ENCODE measurements at regions not wholly inside any gene's neighbourhood (a gene's known extent, or its start where the extent isn't known, plus 50 kb on each side); places are given as distances from the start of the nearest gene placed in this dataset.

DNA sequence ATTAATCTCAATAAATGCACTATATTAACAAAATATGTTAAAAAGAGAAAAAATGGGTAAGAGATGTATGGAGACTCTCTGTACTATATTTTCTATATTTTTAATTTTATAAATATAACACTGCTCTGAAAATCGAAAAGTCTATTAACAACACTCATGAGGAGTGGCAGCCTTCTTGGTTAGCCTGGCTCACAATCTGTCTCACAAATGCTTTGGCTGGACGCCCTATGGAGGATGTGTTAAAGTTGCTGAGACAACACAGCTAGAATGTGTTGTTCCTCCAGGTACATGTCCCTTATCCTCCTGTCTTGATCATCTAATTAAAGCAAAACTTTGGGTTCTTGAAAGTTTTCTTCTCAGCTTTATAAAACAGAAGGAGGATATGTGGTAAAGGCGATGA lies 396.6 kb upstream of the PCDH20 start:
- Histone ChIP-seq H3K27me3 (ENCODE audit: insufficient read depth, low read length) (no peaks in the 10 kb centered on the region), H3K79me2 (ENCODE audit: control insufficient read depth, insufficient read depth, low read length, unreplicated experiment) (no peaks in the 10 kb centered on the region), H3K4me3 (ENCODE audit: low read depth, low read length) (no peak overlapping the region), H2AFZ (ENCODE audit: low read length, unreplicated experiment) (no peak overlapping the region), H3K4me1 (ENCODE audit: control insufficient read depth, insufficient read depth, low read length, unreplicated experiment) (no peaks in the 10 kb centered on the region), H3K36me3 (ENCODE audit: insufficient read depth, low read length) (no peaks in the 10 kb centered on the region), H3K27ac (ENCODE audit: low read depth, low read length) (no peak overlapping the region)

DNA sequence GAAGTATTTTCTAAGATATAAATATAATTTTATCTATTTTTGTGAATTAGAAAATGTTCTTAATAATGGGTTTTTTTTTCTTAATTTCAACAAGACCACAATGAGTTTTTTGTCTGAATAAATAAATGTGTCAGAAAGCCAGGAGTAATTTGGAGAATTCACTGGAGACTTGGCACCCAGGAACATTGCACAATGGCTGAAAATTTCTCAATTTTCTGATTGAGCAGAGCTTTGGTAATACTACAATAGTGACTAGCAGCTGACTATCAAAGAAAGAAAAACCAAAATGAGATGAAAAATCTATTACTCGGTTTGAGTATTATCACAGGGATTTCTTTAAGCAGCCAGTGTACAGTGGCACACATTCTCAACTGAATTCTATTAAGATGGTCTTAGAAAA lies 394.4 kb upstream of the PCDH20 start:
- Histone ChIP-seq H3K36me3 (ENCODE audit: insufficient read depth, low read length) (no peaks in the 10 kb centered on the region), H3K4me3 (ENCODE audit: low read depth, low read length) (no peak overlapping the region), H3K27ac (ENCODE audit: low read depth, low read length) (no peak overlapping the region), H3K4me1 (ENCODE audit: control insufficient read depth, insufficient read depth, low read length, unreplicated experiment) (no peaks in the 10 kb centered on the region), H3K27me3 (ENCODE audit: insufficient read depth, low read length) (no peaks in the 10 kb centered on the region), H2AFZ (ENCODE audit: low read length, unreplicated experiment) (no peak overlapping the region), H3K79me2 (ENCODE audit: control insufficient read depth, insufficient read depth, low read length, unreplicated experiment) (no peaks in the 10 kb centered on the region)

DNA sequence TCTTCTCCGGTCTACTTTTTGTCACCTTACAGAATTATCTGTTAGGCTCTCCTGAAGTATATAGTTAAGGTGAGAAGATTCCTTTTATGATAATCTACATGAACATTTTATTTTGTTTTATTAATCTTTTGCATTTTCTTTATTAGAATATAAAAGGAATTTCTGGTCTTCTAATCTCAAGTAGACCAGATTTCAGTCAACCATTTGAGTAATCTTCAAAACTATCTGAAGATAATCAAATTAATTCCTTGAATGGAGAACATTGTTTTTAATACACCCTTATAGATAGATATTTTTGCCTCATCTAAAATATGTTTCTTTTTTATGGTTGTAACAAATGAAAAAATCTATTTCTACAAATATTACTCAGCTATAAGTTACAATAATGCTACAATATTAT lies 381.7 kb upstream of the PCDH20 start:
- H3K27me3 ChIP-seq (ENCODE audit: insufficient read depth, low read length) = no peaks in the 10 kb centered on the region
- no peak overlapping the region for H3K4me3 ChIP-seq (ENCODE audit: low read depth, low read length)
- H3K79me2 ChIP-seq (ENCODE audit: control insufficient read depth, insufficient read depth, low read length, unreplicated experiment) = no peaks in the 10 kb centered on the region
- no peak overlapping the region for H2AFZ ChIP-seq (ENCODE audit: low read length, unreplicated experiment)
- no peaks in the 10 kb centered on the region for H3K36me3 ChIP-seq (ENCODE audit: insufficient read depth, low read length)
- no peak overlapping the region for H3K27ac ChIP-seq (ENCODE audit: low read depth, low read length)
- H3K4me1 ChIP-seq (ENCODE audit: control insufficient read depth, insufficient read depth, low read length, unreplicated experiment) = no peaks in the 10 kb centered on the region

DNA sequence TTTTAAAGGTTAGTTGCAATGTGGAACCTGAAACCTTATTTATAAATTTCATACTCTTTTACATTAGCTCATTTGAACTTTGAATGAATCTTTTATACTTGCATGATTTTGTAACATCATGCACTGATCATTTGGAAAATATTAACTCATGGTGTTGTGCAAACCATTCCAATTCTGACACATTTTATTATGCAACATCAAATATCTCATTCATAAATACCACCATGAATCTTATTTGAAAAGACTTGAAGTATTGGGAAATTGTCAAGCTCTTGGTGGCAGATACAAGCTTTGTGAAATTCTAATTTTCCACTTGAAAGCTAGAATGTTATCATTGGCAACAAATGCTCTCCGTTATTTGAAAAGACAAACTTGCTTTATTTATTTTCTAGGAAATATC lies 379.9 kb upstream of the PCDH20 start:
- Histone ChIP-seq H2AFZ (ENCODE audit: low read length, unreplicated experiment) (no peak overlapping the region), H3K27ac (ENCODE audit: low read depth, low read length) (no peak overlapping the region), H3K4me1 (ENCODE audit: control insufficient read depth, insufficient read depth, low read length, unreplicated experiment) (no peaks in the 10 kb centered on the region), H3K36me3 (ENCODE audit: insufficient read depth, low read length) (no peaks in the 10 kb centered on the region), H3K27me3 (ENCODE audit: insufficient read depth, low read length) (no peaks in the 10 kb centered on the region), H3K4me3 (ENCODE audit: low read depth, low read length) (no peak overlapping the region), H3K79me2 (ENCODE audit: control insufficient read depth, insufficient read depth, low read length, unreplicated experiment) (no peaks in the 10 kb centered on the region)

DNA sequence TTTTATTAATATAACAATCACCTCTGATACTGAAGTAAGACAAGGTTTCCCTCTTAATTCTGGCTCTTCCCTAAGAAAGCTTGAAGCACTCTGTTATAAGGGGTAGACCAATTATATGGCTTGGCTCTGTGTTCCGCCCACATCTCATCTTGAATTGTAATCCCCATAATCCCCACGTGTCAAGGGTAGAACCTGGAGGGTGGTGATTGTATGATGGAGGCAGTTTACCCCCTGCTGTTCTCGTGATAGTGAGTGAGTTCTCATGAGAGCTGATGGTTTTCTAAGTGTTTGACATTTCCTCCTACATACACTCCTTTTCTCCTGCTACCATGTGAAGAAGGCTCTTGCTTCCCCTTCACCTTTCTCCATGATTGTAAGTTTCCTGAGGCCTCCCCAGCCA lies 363.8 kb upstream of the PCDH20 start:
- Histone ChIP-seq H3K27me3 (ENCODE audit: insufficient read depth, low read length) (no peaks in the 10 kb centered on the region), H2AFZ (ENCODE audit: low read length, unreplicated experiment) (no peak overlapping the region), H3K4me3 (ENCODE audit: low read depth, low read length) (no peak overlapping the region), H3K4me1 (ENCODE audit: control insufficient read depth, insufficient read depth, low read length, unreplicated experiment) (no peaks in the 10 kb centered on the region), H3K79me2 (ENCODE audit: control insufficient read depth, insufficient read depth, low read length, unreplicated experiment) (no peaks in the 10 kb centered on the region), H3K36me3 (ENCODE audit: insufficient read depth, low read length) (no peaks in the 10 kb centered on the region), H3K27ac (ENCODE audit: low read depth, low read length) (no peak overlapping the region)

DNA sequence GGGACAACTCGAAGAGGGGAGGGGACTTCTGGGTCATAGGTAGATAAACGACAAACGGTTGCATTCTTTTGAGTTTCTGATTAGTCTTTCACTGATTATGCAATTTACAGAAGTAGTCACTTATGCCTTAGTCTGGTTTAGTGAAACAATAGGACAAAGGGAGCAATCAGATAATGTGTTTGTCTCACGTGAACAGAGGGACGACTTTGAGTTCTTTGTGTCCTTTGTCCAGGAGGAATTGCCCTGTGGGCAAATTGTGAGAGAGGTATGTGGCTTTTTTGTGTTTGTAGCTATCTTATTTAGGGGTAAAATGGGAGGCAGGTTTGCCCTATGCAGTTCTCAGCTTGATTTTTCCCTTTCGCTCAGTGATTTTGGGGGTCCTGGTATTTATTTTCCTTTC lies 362.9 kb upstream of the PCDH20 start:
- no peaks in the 10 kb centered on the region for H3K27me3 ChIP-seq (ENCODE audit: insufficient read depth, low read length)
- H3K27ac ChIP-seq (ENCODE audit: low read depth, low read length) = no peak overlapping the region
- no peak overlapping the region for H3K4me3 ChIP-seq (ENCODE audit: low read depth, low read length)
- no peak overlapping the region for H2AFZ ChIP-seq (ENCODE audit: low read length, unreplicated experiment)
- H3K36me3 ChIP-seq (ENCODE audit: insufficient read depth, low read length) = no peaks in the 10 kb centered on the region
- no peaks in the 10 kb centered on the region for H3K4me1 ChIP-seq (ENCODE audit: control insufficient read depth, insufficient read depth, low read length, unreplicated experiment)
- no peaks in the 10 kb centered on the region for H3K79me2 ChIP-seq (ENCODE audit: control insufficient read depth, insufficient read depth, low read length, unreplicated experiment)

DNA sequence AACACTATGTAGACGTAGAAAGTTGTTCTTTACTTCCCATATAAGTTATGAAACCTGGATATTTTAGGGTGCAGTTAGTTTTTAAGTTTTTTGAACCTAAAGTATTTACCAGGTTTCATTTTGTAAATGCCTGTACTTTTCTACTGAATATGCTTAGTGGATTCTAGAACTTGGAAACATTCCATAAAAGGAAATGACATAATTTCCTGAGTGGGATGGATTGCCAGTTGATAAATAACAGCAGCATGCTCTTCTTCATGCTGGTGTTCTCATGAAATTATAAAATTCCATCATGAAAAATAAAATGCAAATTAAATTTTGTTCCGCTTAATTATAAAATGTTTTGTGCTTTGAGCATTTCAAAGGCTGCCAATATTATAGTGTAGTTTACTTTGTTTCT lies 362.2 kb upstream of the PCDH20 start:
- Histone ChIP-seq H3K27me3 (ENCODE audit: insufficient read depth, low read length) (no peaks in the 10 kb centered on the region), H3K4me3 (ENCODE audit: low read depth, low read length) (no peak overlapping the region), H2AFZ (ENCODE audit: low read length, unreplicated experiment) (no peak overlapping the region), H3K36me3 (ENCODE audit: insufficient read depth, low read length) (no peaks in the 10 kb centered on the region), H3K4me1 (ENCODE audit: control insufficient read depth, insufficient read depth, low read length, unreplicated experiment) (no peaks in the 10 kb centered on the region), H3K79me2 (ENCODE audit: control insufficient read depth, insufficient read depth, low read length, unreplicated experiment) (no peaks in the 10 kb centered on the region), H3K27ac (ENCODE audit: low read depth, low read length) (no peak overlapping the region)

DNA sequence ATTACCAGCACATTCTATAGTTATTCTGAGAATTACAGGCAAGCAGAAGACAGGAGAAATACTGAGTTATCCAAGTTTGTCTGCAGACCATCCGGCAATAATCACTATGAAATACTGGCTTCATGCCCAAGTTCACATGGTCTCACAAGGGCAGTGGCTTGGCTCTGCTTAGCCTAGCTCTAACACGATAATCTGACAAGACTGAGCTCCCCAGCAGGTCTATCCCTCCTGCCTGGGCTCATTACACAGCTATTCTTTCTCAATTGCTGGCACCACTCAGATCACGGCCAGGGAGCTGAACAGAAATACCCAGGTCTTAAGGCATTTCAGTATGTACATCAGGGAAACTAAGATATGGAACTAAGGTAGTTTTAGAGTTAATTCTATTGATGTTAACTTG lies 361.6 kb upstream of the PCDH20 start:
- Histone ChIP-seq H3K27me3 (ENCODE audit: insufficient read depth, low read length) (no peaks in the 10 kb centered on the region), H2AFZ (ENCODE audit: low read length, unreplicated experiment) (no peak overlapping the region), H3K36me3 (ENCODE audit: insufficient read depth, low read length) (no peaks in the 10 kb centered on the region), H3K4me3 (ENCODE audit: low read depth, low read length) (no peak overlapping the region), H3K4me1 (ENCODE audit: control insufficient read depth, insufficient read depth, low read length, unreplicated experiment) (no peaks in the 10 kb centered on the region), H3K27ac (ENCODE audit: low read depth, low read length) (no peak overlapping the region), H3K79me2 (ENCODE audit: control insufficient read depth, insufficient read depth, low read length, unreplicated experiment) (no peaks in the 10 kb centered on the region)

DNA sequence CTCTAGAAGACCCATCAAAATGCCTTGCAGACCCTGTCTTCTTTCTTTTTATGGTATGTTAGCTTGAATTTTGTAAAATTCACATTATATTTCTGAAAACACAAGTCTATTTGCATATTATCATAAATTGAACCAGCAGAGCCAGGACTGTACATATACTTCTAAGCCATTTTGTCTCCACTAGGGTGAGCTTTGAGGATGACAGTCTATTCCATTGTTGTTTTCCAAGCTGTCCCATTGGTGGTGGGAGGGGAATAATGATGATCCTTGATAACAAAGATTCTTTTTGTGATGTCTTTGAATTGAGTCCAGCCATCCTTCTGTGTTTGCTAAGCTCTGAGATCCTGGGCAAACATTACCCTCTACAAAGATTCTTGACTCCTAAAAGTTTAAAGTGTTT lies 359.3 kb upstream of the PCDH20 start:
- no peak overlapping the region for H2AFZ ChIP-seq (ENCODE audit: low read length, unreplicated experiment)
- H3K27ac ChIP-seq (ENCODE audit: low read depth, low read length) = no peak overlapping the region
- no peaks in the 10 kb centered on the region for H3K4me1 ChIP-seq (ENCODE audit: control insufficient read depth, insufficient read depth, low read length, unreplicated experiment)
- H3K36me3 ChIP-seq (ENCODE audit: insufficient read depth, low read length) = no peaks in the 10 kb centered on the region
- no peaks in the 10 kb centered on the region for H3K27me3 ChIP-seq (ENCODE audit: insufficient read depth, low read length)
- H3K4me3 ChIP-seq (ENCODE audit: low read depth, low read length) = no peak overlapping the region
- no peaks in the 10 kb centered on the region for H3K79me2 ChIP-seq (ENCODE audit: control insufficient read depth, insufficient read depth, low read length, unreplicated experiment)

DNA sequence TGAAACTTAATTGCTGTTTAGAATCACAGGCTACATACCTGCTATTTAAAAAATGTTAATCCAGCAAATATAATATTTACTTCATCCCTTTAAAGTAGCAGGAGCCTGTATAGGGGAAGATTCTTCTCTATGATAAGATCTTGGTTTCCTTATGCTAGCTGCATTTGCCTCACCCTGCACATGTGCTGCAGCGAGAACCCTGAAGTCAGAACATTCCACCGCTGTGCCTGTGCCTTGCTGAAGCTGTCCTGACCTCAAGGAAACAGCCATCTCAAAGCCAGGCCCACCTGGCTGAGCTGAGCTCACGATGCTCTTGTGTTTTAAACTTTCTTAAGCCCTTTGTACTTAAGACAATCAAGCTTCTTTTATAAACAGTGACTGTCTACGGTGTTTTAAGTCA lies 355.0 kb upstream of the PCDH20 start:
- no peak overlapping the region for H3K4me3 ChIP-seq (ENCODE audit: low read depth, low read length)
- H3K36me3 ChIP-seq (ENCODE audit: insufficient read depth, low read length) = no peaks in the 10 kb centered on the region
- H3K27ac ChIP-seq (ENCODE audit: low read depth, low read length) = no peak overlapping the region
- H2AFZ ChIP-seq (ENCODE audit: low read length, unreplicated experiment) = no peak overlapping the region
- no peaks in the 10 kb centered on the region for H3K79me2 ChIP-seq (ENCODE audit: control insufficient read depth, insufficient read depth, low read length, unreplicated experiment)
- H3K4me1 ChIP-seq (ENCODE audit: control insufficient read depth, insufficient read depth, low read length, unreplicated experiment) = no peaks in the 10 kb centered on the region
- H3K27me3 ChIP-seq (ENCODE audit: insufficient read depth, low read length) = no peaks in the 10 kb centered on the region

DNA sequence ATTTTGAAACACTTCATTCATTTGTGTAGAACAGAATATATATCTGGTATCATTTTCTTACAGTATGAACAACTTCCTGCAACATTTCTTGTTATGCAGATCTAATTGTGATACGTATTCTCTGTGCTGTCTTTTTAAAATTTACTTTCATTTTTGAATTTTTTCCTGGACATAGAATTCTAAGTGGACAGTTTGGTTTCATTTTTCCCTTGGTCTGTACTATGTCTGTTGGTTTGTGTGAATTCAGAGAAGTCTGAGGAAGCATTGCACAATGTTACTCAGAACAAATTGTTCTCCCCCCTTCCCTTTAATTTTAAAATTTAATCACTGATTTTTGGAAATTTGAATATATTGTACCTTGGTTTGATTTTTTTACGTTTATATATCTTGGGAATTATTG lies 352.5 kb upstream of the PCDH20 start:
- H3K4me3 ChIP-seq (ENCODE audit: low read depth, low read length) = peak overlapping the region; percentile 59; the same call in 1 of the 2 replicates
- H3K79me2 ChIP-seq (ENCODE audit: control insufficient read depth, insufficient read depth, low read length, unreplicated experiment) = no peaks in the 10 kb centered on the region
- peak overlapping the region; percentile 83 for H2AFZ ChIP-seq (ENCODE audit: low read length, unreplicated experiment)
- H3K4me1 ChIP-seq (ENCODE audit: control insufficient read depth, insufficient read depth, low read length, unreplicated experiment) = no peaks in the 10 kb centered on the region
- H3K36me3 ChIP-seq (ENCODE audit: insufficient read depth, low read length) = no peaks in the 10 kb centered on the region
- no peaks in the 10 kb centered on the region for H3K27me3 ChIP-seq (ENCODE audit: insufficient read depth, low read length)
- no peak overlapping the region for H3K27ac ChIP-seq (ENCODE audit: low read depth, low read length)

DNA sequence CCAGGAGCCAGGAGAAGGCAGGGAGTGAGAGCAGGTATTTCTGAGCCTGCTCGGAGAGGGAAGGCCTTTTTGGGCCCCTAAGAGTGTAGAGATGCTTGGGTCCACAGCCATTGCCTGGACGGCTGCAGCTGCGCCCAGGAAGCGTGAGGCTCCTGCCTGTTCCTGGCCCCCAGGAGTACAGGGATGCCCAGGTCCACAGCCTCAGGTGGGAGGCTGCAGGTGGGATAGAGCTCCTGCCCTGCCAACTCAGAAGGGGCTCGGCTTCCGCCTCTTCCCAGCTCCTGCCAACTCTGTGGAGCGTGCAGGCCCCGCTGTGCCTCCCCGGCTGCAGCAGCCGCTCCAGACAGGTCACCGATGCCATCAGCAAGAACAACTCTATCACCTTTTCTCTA lies 351.0 kb upstream of the PCDH20 start:
- no peak overlapping the region for H3K4me3 ChIP-seq (ENCODE audit: low read depth, low read length)
- no peaks in the 10 kb centered on the region for H3K27me3 ChIP-seq (ENCODE audit: insufficient read depth, low read length)
- H2AFZ ChIP-seq (ENCODE audit: low read length, unreplicated experiment) = no peak overlapping the region

More for the DNA sequence above, 351.0 kb upstream of the PCDH20 start:
- H3K27ac ChIP-seq (ENCODE audit: low read depth, low read length) = no peak overlapping the region
- H3K4me1 ChIP-seq (ENCODE audit: control insufficient read depth, insufficient read depth, low read length, unreplicated experiment) = no peaks in the 10 kb centered on the region
- H3K36me3 ChIP-seq (ENCODE audit: insufficient read depth, low read length) = no peaks in the 10 kb centered on the region
- no peaks in the 10 kb centered on the region for H3K79me2 ChIP-seq (ENCODE audit: control insufficient read depth, insufficient read depth, low read length, unreplicated experiment)

All from ACC112 (cell line).